Stimulated activated CD4-positive, alpha-beta T cell treated with anti-CD3 and anti-CD28 coated beads, Interleukin-1b, Interleukin-23, amount 100 ng/mL, for 4 hours (primary cell): ENCODE measurements at regions not wholly inside any gene's neighbourhood (a gene's known extent, or its start where the extent isn't known, plus 50 kb on each side); places are given as distances from the start of the nearest gene placed in this dataset.
A peak's percentile ranks its signal among the peaks of the same experiment; 100 is the strongest.
"Not testable (repeated sequence)": the region's sequence is repeated elsewhere in the genome, so short reads cannot be mapped to it uniquely, and the experiment has no call there.

Source experiments
- DNase-seq, 2 donors: peaks; one replicate each; pipeline ENCODE4 v3.0.0-alpha.2; 2020; ENCODE audit warnings: low read depth in 2 of 2

- DNase-seq, result no peak
Observed at GRCh38 chr6:131492932-131493573, 80.0 kb upstream of the ARG1 start.

GRCh38 chr6:131504387-131504786, 68.6 kb upstream of the ARG1 start:
- DNase-seq, result not testable (repeated sequence)

DNA sequence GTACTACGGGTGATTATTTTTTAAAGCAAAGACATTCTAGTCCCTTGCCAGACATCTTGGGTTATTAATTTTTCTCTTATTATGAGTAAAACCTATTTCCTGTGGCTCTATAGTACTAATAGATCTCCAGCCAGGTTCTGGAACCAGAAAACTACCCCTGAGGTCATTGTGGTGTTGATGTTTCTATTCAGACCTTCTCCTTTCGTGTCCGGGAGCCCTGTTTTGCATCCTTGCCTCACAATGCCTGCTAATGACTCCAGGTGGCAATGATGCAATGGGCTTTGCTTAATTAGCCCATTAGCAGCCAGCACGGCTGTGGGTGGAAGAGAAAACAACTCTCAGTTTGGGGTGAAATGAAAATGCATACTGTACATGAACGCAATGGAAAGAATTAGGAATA, 62.9 kb upstream of the ARG1 start:
- DNase-seq, result no peak

DNA sequence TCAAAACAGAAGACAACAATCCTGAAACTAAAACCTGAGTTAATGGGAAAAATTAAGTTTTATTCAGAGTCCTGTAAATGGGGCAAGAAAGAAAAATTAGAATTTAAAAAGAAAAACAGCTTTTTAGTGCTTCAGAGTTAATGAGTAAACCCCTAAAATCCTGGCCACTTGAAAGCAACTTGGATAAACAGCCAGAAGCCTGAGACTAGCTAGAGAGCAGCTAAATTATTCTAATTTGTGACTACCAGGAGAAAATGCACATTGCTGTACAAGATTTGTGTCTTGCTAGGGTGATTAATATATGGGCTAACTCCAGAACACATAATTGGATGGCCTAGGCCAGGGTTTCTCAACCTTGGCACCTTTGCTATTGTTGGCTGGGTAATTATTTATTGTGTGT, 62.4 kb upstream of the ARG1 start:
- DNase-seq, result no peak

DNA sequence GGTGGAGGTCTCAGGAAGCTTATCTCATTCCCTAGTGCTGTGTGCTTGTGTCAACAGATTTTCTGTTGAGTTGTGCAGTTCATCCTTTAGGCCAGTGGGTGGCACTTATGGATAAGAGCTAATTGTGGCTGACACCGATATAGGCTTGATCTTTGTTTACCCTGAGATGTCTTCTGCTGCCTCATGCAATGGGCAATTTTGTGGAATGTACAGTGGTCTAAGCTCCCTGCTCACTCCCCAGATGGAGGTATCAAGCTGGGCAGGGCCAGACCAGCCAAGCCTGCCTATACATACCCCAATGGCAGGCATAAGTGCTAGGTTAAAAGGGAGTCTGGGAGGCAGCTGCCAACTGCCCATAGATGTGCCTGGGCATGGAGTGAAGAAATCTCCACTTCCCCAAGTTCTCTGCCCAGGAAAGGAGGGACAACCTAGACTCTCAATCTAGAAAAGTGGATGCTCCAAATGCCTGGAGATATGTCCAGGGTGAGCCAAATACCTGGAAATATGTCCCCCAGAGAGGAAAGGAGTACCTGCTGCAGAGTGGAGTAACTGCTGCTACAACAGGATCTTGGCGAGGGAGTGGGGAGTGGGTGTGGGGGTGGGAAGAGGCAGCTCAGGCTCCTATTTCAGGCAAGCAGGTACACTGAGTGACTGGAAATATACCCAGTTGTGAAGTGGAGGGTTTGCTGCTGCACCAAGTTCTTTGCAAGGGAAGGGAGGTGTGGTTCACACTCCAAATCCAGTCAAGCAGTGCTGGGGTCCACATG, 53.2 kb upstream of the ARG1 start:
- peak in 1 of 2 donors; percentile 22 for DNase-seq
